ENCODE measurements at regions not wholly inside any gene's neighbourhood (a gene's known extent, or its start where the extent isn't known, plus 50 kb on each side); places are given as distances from the start of the nearest gene placed in this dataset.
"Not testable (repeated sequence)": the region's sequence is repeated elsewhere in the genome, so short reads cannot be mapped to it uniquely, and the experiment has no call there.

DNA sequence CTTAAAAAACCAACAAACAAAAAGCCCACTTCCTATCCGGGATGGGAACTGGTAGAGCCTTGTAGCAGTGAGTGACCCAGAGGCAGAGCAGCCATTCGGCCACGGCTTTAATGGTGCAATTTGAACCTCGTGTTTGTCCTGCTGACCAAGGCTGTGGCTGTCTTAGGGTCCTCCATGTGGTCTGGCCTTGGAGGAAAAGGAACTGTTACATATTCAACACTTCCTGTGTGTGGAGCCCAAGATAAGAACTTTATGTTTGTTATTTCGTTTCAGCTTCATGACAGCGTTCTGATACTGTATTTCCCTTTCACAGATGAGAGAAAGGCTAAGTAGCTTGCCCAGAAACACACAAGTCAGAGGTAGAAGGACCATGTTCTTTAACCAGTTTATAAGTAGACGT lies 269.8 kb downstream of the SV2B start:
- WGBS, 2 experiments (ENCODE audit: insufficient coverage in 1 of 2, insufficient read length in 1 of 2): 86 to 95% methylated on average over 7 of the region's 7 CpGs
- H3K36me3 ChIP-seq (ENCODE audit: control insufficient read depth, insufficient read depth, low read length): no peaks in the 10 kb centered on the region
- Mint-ChIP-seq H3K27me3 (ENCODE audit: insufficient read depth) (no peaks in the 10 kb centered on the region), H3K4me1 (peaks cover 8% of the 10 kb centered on the region), H3K4me3 (no peak overlapping the region), H3K36me3 (ENCODE audit: low read depth) (no peaks in the 10 kb centered on the region), H3K27ac (no peak overlapping the region), H3K9me3 (peaks cover 28% of the 10 kb centered on the region)
- H3K27me3 ChIP-seq (ENCODE audit: control insufficient read depth, insufficient read depth, low read length, poor library complexity, severe bottlenecking): no peaks in the 10 kb centered on the region
- no peak overlapping the region for H3K27ac ChIP-seq (ENCODE audit: low read depth, low read length)
- no peak overlapping the region for H3K4me3 ChIP-seq (ENCODE audit: low read length)
- no peaks in the 10 kb centered on the region for H3K4me1 ChIP-seq (ENCODE audit: control insufficient read depth, insufficient read depth, low read length)
- H3K9me3 ChIP-seq (ENCODE audit: control insufficient read depth, low read length): peaks cover 24% of the 10 kb centered on the region
- no peak for DNase-seq
- TF ChIP-seq, protein P1, sequence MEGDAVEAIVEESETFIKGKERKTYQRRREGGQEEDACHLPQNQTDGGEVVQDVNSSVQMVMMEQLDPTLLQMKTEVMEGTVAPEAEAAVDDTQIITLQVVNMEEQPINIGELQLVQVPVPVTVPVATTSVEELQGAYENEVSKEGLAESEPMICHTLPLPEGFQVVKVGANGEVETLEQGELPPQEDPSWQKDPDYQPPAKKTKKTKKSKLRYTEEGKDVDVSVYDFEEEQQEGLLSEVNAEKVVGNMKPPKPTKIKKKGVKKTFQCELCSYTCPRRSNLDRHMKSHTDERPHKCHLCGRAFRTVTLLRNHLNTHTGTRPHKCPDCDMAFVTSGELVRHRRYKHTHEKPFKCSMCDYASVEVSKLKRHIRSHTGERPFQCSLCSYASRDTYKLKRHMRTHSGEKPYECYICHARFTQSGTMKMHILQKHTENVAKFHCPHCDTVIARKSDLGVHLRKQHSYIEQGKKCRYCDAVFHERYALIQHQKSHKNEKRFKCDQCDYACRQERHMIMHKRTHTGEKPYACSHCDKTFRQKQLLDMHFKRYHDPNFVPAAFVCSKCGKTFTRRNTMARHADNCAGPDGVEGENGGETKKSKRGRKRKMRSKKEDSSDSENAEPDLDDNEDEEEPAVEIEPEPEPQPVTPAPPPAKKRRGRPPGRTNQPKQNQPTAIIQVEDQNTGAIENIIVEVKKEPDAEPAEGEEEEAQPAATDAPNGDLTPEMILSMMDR (conservative IDR thresholded peaks at IDR 0.05): no peak
- no peak overlapping the region for H3K9ac ChIP-seq (ENCODE audit: extremely low read depth, low read length, poor library complexity, severe bottlenecking)

- DNase-seq; H3K27ac ChIP-seq (ENCODE audit: low read depth, low read length); H3K4me3 ChIP-seq (ENCODE audit: low read length); H3K4me1 Mint-ChIP-seq; H3K36me3 Mint-ChIP-seq (ENCODE audit: low read depth); H3K27me3 Mint-ChIP-seq (ENCODE audit: insufficient read depth); H3K27ac Mint-ChIP-seq; H3K4me1 ChIP-seq (ENCODE audit: control insufficient read depth, insufficient read depth, low read length); H3K4me3 Mint-ChIP-seq; H3K9ac ChIP-seq (ENCODE audit: extremely low read depth, low read length, poor library complexity, severe bottlenecking); H3K27me3 ChIP-seq (ENCODE audit: control insufficient read depth, insufficient read depth, low read length, poor library complexity, severe bottlenecking); H3K36me3 ChIP-seq (ENCODE audit: control insufficient read depth, insufficient read depth, low read length): not testable (repeated sequence)
- peaks cover 33% of the 10 kb centered on the region for H3K9me3 Mint-ChIP-seq
- WGBS, 2 experiments (ENCODE audit: insufficient coverage in 1 of 2, insufficient read length in 1 of 2): 93 to 100% methylated on average over 2 of the region's 3 CpGs
- H3K9me3 ChIP-seq (ENCODE audit: control insufficient read depth, low read length): peaks cover 24% of the 10 kb centered on the region
Observed at GRCh38 chr15:91371345-91371744, 271.3 kb downstream of the SV2B start.

- Mint-ChIP-seq H3K36me3 (ENCODE audit: low read depth) (no peaks in the 10 kb centered on the region), H3K4me3 (no peak overlapping the region), H3K27ac (no peak overlapping the region), H3K4me1 (peaks cover 2% of the 10 kb centered on the region), H3K27me3 (ENCODE audit: insufficient read depth) (no peaks in the 10 kb centered on the region), H3K9me3 (peaks cover 31% of the 10 kb centered on the region)
- no peak overlapping the region for H3K9ac ChIP-seq (ENCODE audit: extremely low read depth, low read length, poor library complexity, severe bottlenecking)
- no peak overlapping the region for H3K27ac ChIP-seq (ENCODE audit: low read depth, low read length)
- H3K36me3 ChIP-seq (ENCODE audit: control insufficient read depth, insufficient read depth, low read length): no peaks in the 10 kb centered on the region
- peaks cover 24% of the 10 kb centered on the region for H3K9me3 ChIP-seq (ENCODE audit: control insufficient read depth, low read length)
- TF ChIP-seq, protein P1 (conservative IDR thresholded peaks at IDR 0.05): no peak
- no peaks in the 10 kb centered on the region for H3K4me1 ChIP-seq (ENCODE audit: control insufficient read depth, insufficient read depth, low read length)
- WGBS, 2 experiments (ENCODE audit: insufficient coverage in 1 of 2, insufficient read length in 1 of 2): 69 to 92% methylated on average over 2 to 3 of the region's 3 CpGs
- no peak overlapping the region for H3K4me3 ChIP-seq (ENCODE audit: low read length)
- no peaks in the 10 kb centered on the region for H3K27me3 ChIP-seq (ENCODE audit: control insufficient read depth, insufficient read depth, low read length, poor library complexity, severe bottlenecking)
- DNase-seq: no peak
Observed at GRCh38 chr15:91374336-91374735, 274.3 kb downstream of the SV2B start.

DNA sequence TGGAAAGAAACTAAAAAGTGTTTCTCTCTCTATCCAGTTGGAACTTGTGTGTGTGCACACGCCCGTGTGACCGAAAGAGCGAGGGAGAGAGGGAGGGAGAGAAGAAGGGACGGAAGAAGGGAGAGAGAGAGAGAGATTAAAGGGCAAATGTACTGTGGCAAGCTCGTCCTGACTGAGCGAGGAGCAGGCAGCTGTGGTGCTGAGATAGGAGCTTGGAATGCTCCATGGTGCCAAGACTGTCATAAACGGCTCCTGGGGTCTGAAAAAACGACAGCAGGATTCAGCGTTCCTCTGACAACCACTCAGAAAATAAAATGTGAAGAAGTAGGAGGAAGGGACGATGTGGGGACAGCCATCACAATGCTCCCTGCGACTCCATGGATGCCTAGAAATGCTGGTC lies 276.0 kb downstream of the SV2B start:
- Mint-ChIP-seq H3K4me1 (peaks cover 2% of the 10 kb centered on the region), H3K36me3 (ENCODE audit: low read depth) (no peaks in the 10 kb centered on the region), H3K27me3 (ENCODE audit: insufficient read depth) (no peaks in the 10 kb centered on the region), H3K27ac (no peak overlapping the region), H3K4me3 (no peak overlapping the region), H3K9me3 (peaks cover 41% of the 10 kb centered on the region)
- WGBS, 2 experiments (ENCODE audit: insufficient coverage in 1 of 2, insufficient read length in 1 of 2): 92 to 94% methylated on average over 12 of the region's 12 CpGs
- Histone ChIP-seq H3K36me3 (ENCODE audit: control insufficient read depth, insufficient read depth, low read length) (no peaks in the 10 kb centered on the region), H3K27ac (ENCODE audit: low read depth, low read length) (no peak overlapping the region), H3K4me3 (ENCODE audit: low read length) (no peak overlapping the region), H3K9me3 (ENCODE audit: control insufficient read depth, low read length) (peaks cover 24% of the 10 kb centered on the region), H3K9ac (ENCODE audit: extremely low read depth, low read length, poor library complexity, severe bottlenecking) (no peak overlapping the region), H3K4me1 (ENCODE audit: control insufficient read depth, insufficient read depth, low read length) (no peaks in the 10 kb centered on the region), H3K27me3 (ENCODE audit: control insufficient read depth, insufficient read depth, low read length, poor library complexity, severe bottlenecking) (no peaks in the 10 kb centered on the region)
- TF ChIP-seq, protein P1 (conservative IDR thresholded peaks at IDR 0.05): no peak
- no peak for DNase-seq
